ENCODE measurements at regions not wholly inside any gene's neighbourhood (a gene's known extent, or its start where the extent isn't known, plus 50 kb on each side); places are given as distances from the start of the nearest gene placed in this dataset.
"Not testable (repeated sequence)": the region's sequence is repeated elsewhere in the genome, so short reads cannot be mapped to it uniquely, and the experiment has no call there.

GRCh38 chrX:11016728-11017127 is 94.4 kb upstream of the HCCS start:
- no peak for FAIRE-seq
- ChIA-PET CTCF (no interaction called here), POLR2A (no interaction called here)
- Histone ChIP-seq H3K9me3 (replicated peaks; ENCODE audit: control insufficient read depth, insufficient read depth, low read length) (no peaks in the 10 kb centered on the region), H2AFZ (ENCODE audit: low read depth, low read length) (no peak overlapping the region), H3K4me2 (ENCODE audit: insufficient read depth, low read length) (no peak overlapping the region), H3K27ac (ENCODE audit: insufficient read depth, low read depth, low read length) (no peak overlapping the region), H3K27me3 (ENCODE audit: control insufficient read depth in 2 of 2, insufficient read depth in 2 of 2, low read length in 2 of 2) (no peaks in the 10 kb centered on the region), H3K4me1 (ENCODE audit: control insufficient read depth, extremely low read depth, insufficient read depth, low read length) (no peaks in the 10 kb centered on the region), H3K36me3 (ENCODE audit: control insufficient read depth in 2 of 2, extremely low read depth in 1 of 2, insufficient read depth in 2 of 2, low read length in 2 of 2) (no peaks in the 10 kb centered on the region), H3K79me2 (ENCODE audit: control insufficient read depth, insufficient read depth, low read length) (no peaks in the 10 kb centered on the region), H3K9me1 (replicated peaks; ENCODE audit: control insufficient read depth, extremely low read depth, insufficient read depth, low read length) (no peaks in the 10 kb centered on the region), H4K20me1 (replicated peaks; ENCODE audit: control insufficient read depth, extremely low read depth, insufficient read depth, low read length) (no peaks in the 10 kb centered on the region), H3K4me3 (replicated peaks in 1 of 3; ENCODE audit: insufficient read depth in 1 of 3, low read depth in 1 of 3, low read length in 3 of 3) (no peak overlapping the region), H3K9ac (replicated peaks; ENCODE audit: extremely low read depth, insufficient read depth, low read length) (no peak overlapping the region)
- intact Hi-C loops (cut with micrococcal nuclease) (no loop called here), dilution Hi-C loops (cut with MboI; ENCODE audit: extremely low pct_ligation_motif_present, low sequenced_read_pairs) (no loop called here)
- no peak for DNase-seq (ENCODE audit: low read depth, low spot score)
- BruUV-seq (replicated peaks), result no TSS peak
- TF ChIP-seq GATA2 (IDR thresholded peaks at IDR 0.05; ENCODE audit: insufficient read depth, insufficient read length, low read depth, low read length) (no peak), JUN (IDR thresholded peaks at IDR 0.05; ENCODE audit: borderline replicate concordance, insufficient read depth, insufficient read length, low read depth) (no peak), CTCF (IDR thresholded peaks at IDR 0.05; ENCODE audit: extremely low read depth in 1 of 2, insufficient read depth in 1 of 2, low read depth in 1 of 2, low read length in 2 of 2) (no peak), MAX (IDR thresholded peaks at IDR 0.05; ENCODE audit: insufficient read depth, insufficient read length) (no peak), EZH2 (IDR thresholded peaks at IDR 0.05; ENCODE audit: borderline replicate concordance, low read depth, low read length, severe bottlenecking) (no peak), FOS (IDR thresholded peaks at IDR 0.05; ENCODE audit: borderline replicate concordance, insufficient read depth, low read length) (no peak), POLR2A (IDR thresholded peaks at IDR 0.05; ENCODE audit: low read depth, low read length) (no peak), POLR2AphosphoS5 (IDR thresholded peaks at IDR 0.05; ENCODE audit: insufficient read depth, low read depth, low read length) (no peak), MYC (IDR thresholded peaks at IDR 0.05; ENCODE audit: low read depth, low read length) (no peak)

GRCh38 chrX:11022588-11022987 is 88.5 kb upstream of the HCCS start:
- H3K9me1 ChIP-seq (replicated peaks; ENCODE audit: control insufficient read depth, extremely low read depth, insufficient read depth, low read length); H3K4me2 ChIP-seq (ENCODE audit: insufficient read depth, low read length); H2AFZ ChIP-seq (ENCODE audit: low read depth, low read length); BruUV-seq (replicated peaks); H3K4me3 ChIP-seq (replicated peaks in 1 of 3; ENCODE audit: insufficient read depth in 1 of 3, low read depth in 1 of 3, low read length in 3 of 3); H3K27ac ChIP-seq (ENCODE audit: insufficient read depth, low read depth, low read length); H3K4me1 ChIP-seq (ENCODE audit: control insufficient read depth, extremely low read depth, insufficient read depth, low read length); POLR2A ChIA-PET; dilution Hi-C loops (cut with MboI; ENCODE audit: extremely low pct_ligation_motif_present, low sequenced_read_pairs); H3K9ac ChIP-seq (replicated peaks; ENCODE audit: extremely low read depth, insufficient read depth, low read length); FAIRE-seq; H4K20me1 ChIP-seq (replicated peaks; ENCODE audit: control insufficient read depth, extremely low read depth, insufficient read depth, low read length); DNase-seq (ENCODE audit: low read depth, low spot score); CTCF ChIA-PET; H3K79me2 ChIP-seq (ENCODE audit: control insufficient read depth, insufficient read depth, low read length); H3K27me3 ChIP-seq (ENCODE audit: control insufficient read depth in 2 of 2, insufficient read depth in 2 of 2, low read length in 2 of 2); H3K9me3 ChIP-seq (replicated peaks; ENCODE audit: control insufficient read depth, insufficient read depth, low read length); intact Hi-C loops (cut with micrococcal nuclease); H3K36me3 ChIP-seq (ENCODE audit: control insufficient read depth in 2 of 2, extremely low read depth in 1 of 2, insufficient read depth in 2 of 2, low read length in 2 of 2): not testable (repeated sequence)

Measured in endothelial cell of umbilical vein (primary cell).